ENCODE measurements at regions not wholly inside any gene's neighbourhood (a gene's known extent, or its start where the extent isn't known, plus 50 kb on each side); places are given as distances from the start of the nearest gene placed in this dataset.
"Not testable (repeated sequence)": the region's sequence is repeated elsewhere in the genome, so short reads cannot be mapped to it uniquely, and the experiment has no call there.

DNA sequence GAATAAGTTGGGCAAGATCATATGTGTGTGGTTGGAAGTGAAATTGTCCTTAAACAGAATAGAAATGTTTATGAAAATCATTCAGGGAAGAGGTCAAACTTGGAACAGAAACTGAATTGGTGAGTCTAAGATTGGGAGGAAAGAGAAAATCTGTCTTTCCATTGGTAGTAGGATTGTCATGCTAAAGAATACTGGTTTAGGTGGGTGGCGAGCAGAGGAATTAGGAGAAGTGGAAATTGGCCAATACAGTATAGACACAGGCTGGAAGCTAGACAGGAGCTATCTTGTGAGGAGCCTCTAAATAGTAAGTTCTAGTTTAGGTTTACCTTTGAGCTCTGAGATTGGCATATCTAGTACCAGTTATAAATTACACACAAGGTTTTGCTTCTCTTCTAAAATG lies 80.9 kb upstream of the KYNU start:
- Histone ChIP-seq H3K9me3 (no peaks in the 10 kb centered on the region), H3K27ac (no peak overlapping the region), H3K4me3 (no peak overlapping the region), H3K36me3 (no peaks in the 10 kb centered on the region), H3K4me1 (no peaks in the 10 kb centered on the region), H3K27me3 (no peaks in the 10 kb centered on the region)
- ATAC-seq (no peak), DNase-seq (no peak), FAIRE-seq (no peak)
- intact Hi-C loops (cut with DNase I) = no loop called here
- TF ChIP-seq, protein P1, sequence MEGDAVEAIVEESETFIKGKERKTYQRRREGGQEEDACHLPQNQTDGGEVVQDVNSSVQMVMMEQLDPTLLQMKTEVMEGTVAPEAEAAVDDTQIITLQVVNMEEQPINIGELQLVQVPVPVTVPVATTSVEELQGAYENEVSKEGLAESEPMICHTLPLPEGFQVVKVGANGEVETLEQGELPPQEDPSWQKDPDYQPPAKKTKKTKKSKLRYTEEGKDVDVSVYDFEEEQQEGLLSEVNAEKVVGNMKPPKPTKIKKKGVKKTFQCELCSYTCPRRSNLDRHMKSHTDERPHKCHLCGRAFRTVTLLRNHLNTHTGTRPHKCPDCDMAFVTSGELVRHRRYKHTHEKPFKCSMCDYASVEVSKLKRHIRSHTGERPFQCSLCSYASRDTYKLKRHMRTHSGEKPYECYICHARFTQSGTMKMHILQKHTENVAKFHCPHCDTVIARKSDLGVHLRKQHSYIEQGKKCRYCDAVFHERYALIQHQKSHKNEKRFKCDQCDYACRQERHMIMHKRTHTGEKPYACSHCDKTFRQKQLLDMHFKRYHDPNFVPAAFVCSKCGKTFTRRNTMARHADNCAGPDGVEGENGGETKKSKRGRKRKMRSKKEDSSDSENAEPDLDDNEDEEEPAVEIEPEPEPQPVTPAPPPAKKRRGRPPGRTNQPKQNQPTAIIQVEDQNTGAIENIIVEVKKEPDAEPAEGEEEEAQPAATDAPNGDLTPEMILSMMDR (IDR thresholded peaks at IDR 0.05) = no peak
- 55 to 83% methylated on average over 1 of the region's 1 CpG for WGBS, 2 donors

DNA sequence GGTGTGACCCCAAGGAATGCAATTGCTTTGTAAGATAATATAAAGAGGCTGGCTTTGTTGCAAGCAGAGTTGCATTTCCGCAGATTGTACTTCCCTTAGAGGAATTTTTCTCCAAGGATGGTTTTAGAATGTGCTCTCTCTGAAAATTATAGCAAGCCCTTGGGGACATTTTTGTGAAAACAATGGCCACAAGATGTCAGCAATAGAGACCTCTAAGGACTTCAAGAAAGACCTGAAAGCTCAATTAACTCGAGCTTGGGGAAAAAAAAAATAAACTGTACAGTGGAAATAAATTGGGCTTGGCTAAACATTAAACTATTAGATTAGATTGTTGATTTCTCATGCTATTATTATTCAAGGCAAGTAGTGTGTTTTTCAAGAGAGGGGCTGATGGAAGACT lies 81.3 kb upstream of the KYNU start:
- intact Hi-C loops (cut with DNase I) = no loop called here
- no peaks in the 10 kb centered on the region for H3K36me3 ChIP-seq
- no peaks in the 10 kb centered on the region for H3K27me3 ChIP-seq
- no peak overlapping the region for H3K4me3 ChIP-seq
- WGBS, 2 donors = 23 to 34% methylated on average over 2 of the region's 2 CpGs
- ATAC-seq = no peak
- no peak overlapping the region for H3K27ac ChIP-seq
- FAIRE-seq = no peak
- no peaks in the 10 kb centered on the region for H3K9me3 ChIP-seq
- TF ChIP-seq, protein P1 (IDR thresholded peaks at IDR 0.05) = no peak
- H3K4me1 ChIP-seq = no peaks in the 10 kb centered on the region
- no peak for DNase-seq

DNA sequence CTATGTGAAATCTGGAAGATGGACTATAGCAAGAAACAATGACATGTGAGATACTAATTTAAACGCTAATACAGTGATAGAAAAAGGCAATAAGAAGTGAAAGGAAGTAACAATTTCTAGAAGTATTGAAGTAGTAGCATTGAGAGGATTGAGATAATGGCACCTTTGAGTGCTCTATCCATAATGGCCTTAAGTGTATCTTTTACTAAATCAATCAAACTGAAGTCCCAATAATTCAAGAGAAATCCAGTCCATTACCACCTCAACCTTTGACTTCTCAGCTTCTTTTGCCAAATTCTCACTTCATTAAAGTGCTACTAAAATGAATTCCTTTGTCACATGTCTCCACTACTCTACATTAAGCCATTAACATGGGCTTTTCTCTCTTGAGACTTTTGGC lies 82.6 kb upstream of the KYNU start:
- no peak for FAIRE-seq
- Histone ChIP-seq H3K4me1 (no peaks in the 10 kb centered on the region), H3K4me3 (no peak overlapping the region), H3K27ac (no peak overlapping the region), H3K27me3 (no peaks in the 10 kb centered on the region), H3K36me3 (no peaks in the 10 kb centered on the region), H3K9me3 (no peaks in the 10 kb centered on the region)
- ATAC-seq = no peak
- intact Hi-C loops (cut with DNase I) = no loop called here
- TF ChIP-seq, protein P1 (IDR thresholded peaks at IDR 0.05) = no peak
- WGBS, 2 donors = 66 to 81% methylated on average over 1 of the region's 1 CpG
- DNase-seq = no peak

DNA sequence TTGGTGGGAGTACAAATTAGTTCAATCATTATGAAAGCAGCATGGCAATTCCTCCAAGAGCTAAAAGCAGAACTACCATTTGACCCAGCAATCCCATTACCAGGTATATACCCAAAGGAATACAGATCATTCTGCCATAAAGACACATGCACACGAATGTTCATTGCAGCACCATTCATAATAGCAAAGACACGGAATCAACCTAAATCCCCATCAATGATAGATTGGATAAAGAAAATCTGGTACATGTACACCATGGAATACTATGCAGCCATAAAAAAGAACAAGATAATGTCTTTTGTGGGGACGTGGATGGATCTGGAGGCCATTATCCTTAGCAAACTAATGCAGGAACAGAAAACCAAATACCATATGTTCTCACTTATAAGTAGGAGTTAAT lies 85.1 kb upstream of the KYNU start:
- H3K27me3 ChIP-seq; intact Hi-C loops (cut with DNase I); DNase-seq; H3K27ac ChIP-seq; H3K4me3 ChIP-seq; H3K4me1 ChIP-seq; FAIRE-seq; H3K36me3 ChIP-seq; H3K9me3 ChIP-seq; ATAC-seq: not testable (repeated sequence)
- whole genome bisulfite sequencing, 2 donors = 41 to 59% methylated on average over 3 of the region's 3 CpGs

DNA sequence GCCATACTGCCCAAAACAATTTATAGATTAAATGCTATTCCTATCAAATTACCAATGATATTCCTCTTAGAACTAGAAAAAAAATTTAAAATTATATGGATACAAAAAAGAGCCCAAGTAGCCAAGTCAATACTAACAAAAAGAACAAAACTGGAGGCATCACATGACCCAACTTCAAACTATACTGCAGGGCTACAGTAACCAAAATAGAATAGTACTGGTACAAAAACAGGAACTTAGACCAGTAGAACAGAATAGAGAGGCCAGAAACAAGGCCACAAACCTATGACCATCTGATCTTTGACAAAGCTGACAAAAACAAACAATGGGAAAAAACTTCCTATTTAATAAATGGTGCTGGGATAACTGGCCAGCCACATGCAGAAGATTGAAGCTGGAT lies 86.1 kb upstream of the KYNU start:
- ATAC-seq (no peak), DNase-seq (no peak), FAIRE-seq (no peak)
- TF ChIP-seq, protein P1 (IDR thresholded peaks at IDR 0.05) = no peak
- Histone ChIP-seq H3K27ac (no peak overlapping the region), H3K4me1 (no peaks in the 10 kb centered on the region), H3K36me3 (no peaks in the 10 kb centered on the region), H3K4me3 (no peak overlapping the region), H3K27me3 (no peaks in the 10 kb centered on the region), H3K9me3 (no peaks in the 10 kb centered on the region)
- intact Hi-C loops (cut with DNase I) = no loop called here
